ENCODE measurements at regions not wholly inside any gene's neighbourhood (a gene's known extent, or its start where the extent isn't known, plus 50 kb on each side); places are given as distances from the start of the nearest gene placed in this dataset.

- intact Hi-C loops (cut with micrococcal nuclease; ENCODE audit: unreplicated experiment) (no loop called here), in situ Hi-C loops (cut with HindIII; ENCODE audit: low pct_unique_long_range_greater_than_20kb, low sequenced_read_pairs) (no loop called here)
- ATAC-seq: no peak
- ChIA-PET POLR2A (no interaction called here), CTCF (no interaction called here)
- BruUV-seq (replicated peaks): no TSS peak
- no peak for DNase-seq (ENCODE audit: low read depth, low spot score)
- Histone ChIP-seq H3K27me3 (ENCODE audit: control insufficient read depth, insufficient read depth, low read length) (no peaks in the 10 kb centered on the region), H3K36me3 (ENCODE audit: control insufficient read depth, insufficient read depth, low read length) (no peaks in the 10 kb centered on the region), H3K27ac (ENCODE audit: low read length) (no peak overlapping the region), H3K4me3 (ENCODE audit: low read depth in 2 of 2, low read length in 2 of 2) (no peak overlapping the region), H3K9me3 (ENCODE audit: control insufficient read depth, insufficient read depth, low read depth, low read length) (no peaks in the 10 kb centered on the region), H3K4me1 (ENCODE audit: control insufficient read depth, insufficient read depth, low read length) (no peaks in the 10 kb centered on the region)
- TF ChIP-seq SIN3A (IDR thresholded peaks at IDR 0.05; ENCODE audit: borderline replicate concordance, insufficient read depth, low read depth, low read length): no peak
- TF ChIP-seq REST (IDR thresholded peaks at IDR 0.05; ENCODE audit: insufficient read depth in 1 of 2, low read depth in 2 of 2, low read length in 1 of 2): no peak
- TF ChIP-seq TCF7L2 (IDR thresholded peaks at IDR 0.05; ENCODE audit: low read depth, low read length): no peak
- TF ChIP-seq CTCF (IDR thresholded peaks at IDR 0.05): no peak
- TF ChIP-seq POLR2AphosphoS5 (IDR thresholded peaks at IDR 0.05; ENCODE audit: low read depth, low read length): no peak
These were observed 184.9 kb downstream of the PTEN start for GRCh38 chr10:88048312-88048711.

GRCh38 chr10:88049204-88049603 lies 185.8 kb downstream of the PTEN start:
- TF ChIP-seq TCF7L2 (IDR thresholded peaks at IDR 0.05; ENCODE audit: low read depth, low read length): no peak
- TF ChIP-seq REST (IDR thresholded peaks at IDR 0.05; ENCODE audit: insufficient read depth in 1 of 2, low read depth in 2 of 2, low read length in 1 of 2): no peak
- no peak for TF ChIP-seq POLR2AphosphoS5 (IDR thresholded peaks at IDR 0.05; ENCODE audit: low read depth, low read length)
- TF ChIP-seq CTCF (IDR thresholded peaks at IDR 0.05): no peak
- no peak for TF ChIP-seq SIN3A (IDR thresholded peaks at IDR 0.05; ENCODE audit: borderline replicate concordance, insufficient read depth, low read depth, low read length)

More at GRCh38 chr10:88049204-88049603, 185.8 kb downstream of the PTEN start:
- in situ Hi-C loops (cut with HindIII; ENCODE audit: low pct_unique_long_range_greater_than_20kb, low sequenced_read_pairs) (no loop called here), intact Hi-C loops (cut with micrococcal nuclease; ENCODE audit: unreplicated experiment) (no loop called here)
- Histone ChIP-seq H3K4me3 (ENCODE audit: low read depth in 2 of 2, low read length in 2 of 2) (no peak overlapping the region), H3K4me1 (ENCODE audit: control insufficient read depth, insufficient read depth, low read length) (no peaks in the 10 kb centered on the region), H3K9me3 (ENCODE audit: control insufficient read depth, insufficient read depth, low read depth, low read length) (no peaks in the 10 kb centered on the region), H3K27me3 (ENCODE audit: control insufficient read depth, insufficient read depth, low read length) (no peaks in the 10 kb centered on the region), H3K36me3 (ENCODE audit: control insufficient read depth, insufficient read depth, low read length) (no peaks in the 10 kb centered on the region), H3K27ac (ENCODE audit: low read length) (no peak overlapping the region)
- DNase-seq (ENCODE audit: low read depth, low spot score) (no peak), ATAC-seq (no peak)
- BruUV-seq (replicated peaks): no TSS peak
- CTCF ChIA-PET: no interaction called here
- POLR2A ChIA-PET: no interaction called here

All from Panc1 (cell line).